ENCODE measurements at regions not wholly inside any gene's neighbourhood (a gene's known extent, or its start where the extent isn't known, plus 50 kb on each side); places are given as distances from the start of the nearest gene placed in this dataset.

GRCh38 chr3:98964784-98965183 is 63.3 kb upstream of the DCBLD2 start:
- no peak for TF ChIP-seq POLR2A (IDR thresholded peaks at IDR 0.05)
- H3K9me3 ChIP-seq = no peaks in the 10 kb centered on the region
- intact Hi-C loops (cut with DNase I; ENCODE audit: low total_unique reads) = no loop called here

GRCh38 chr3:98963546-98963945 is 62.1 kb upstream of the DCBLD2 start:
- intact Hi-C loops (cut with DNase I; ENCODE audit: low total_unique reads) = no loop called here
- Histone ChIP-seq H3K9me3 (no peaks in the 10 kb centered on the region), H3K4me3 (no peak overlapping the region), H3K4me1 (no peaks in the 10 kb centered on the region), H3K27ac (no peak overlapping the region), H3K36me3 (no peaks in the 10 kb centered on the region), H3K27me3 (no peaks in the 10 kb centered on the region)
- TF ChIP-seq POLR2AphosphoS5 (IDR thresholded peaks at IDR 0.05) (no peak), POLR2A (IDR thresholded peaks at IDR 0.05) (no peak), CTCF (IDR thresholded peaks at IDR 0.05) (no peak)
- no peak for DNase-seq (ENCODE audit: low spot score in 2 of 2)

More at GRCh38 chr3:98964784-98965183, 63.3 kb upstream of the DCBLD2 start:
- DNase-seq (ENCODE audit: low spot score in 2 of 2) = no peak
- no peak overlapping the region for H3K27ac ChIP-seq
- no peaks in the 10 kb centered on the region for H3K36me3 ChIP-seq
- no peak overlapping the region for H3K4me3 ChIP-seq
- H3K4me1 ChIP-seq = no peaks in the 10 kb centered on the region
- H3K27me3 ChIP-seq = no peaks in the 10 kb centered on the region

DNA sequence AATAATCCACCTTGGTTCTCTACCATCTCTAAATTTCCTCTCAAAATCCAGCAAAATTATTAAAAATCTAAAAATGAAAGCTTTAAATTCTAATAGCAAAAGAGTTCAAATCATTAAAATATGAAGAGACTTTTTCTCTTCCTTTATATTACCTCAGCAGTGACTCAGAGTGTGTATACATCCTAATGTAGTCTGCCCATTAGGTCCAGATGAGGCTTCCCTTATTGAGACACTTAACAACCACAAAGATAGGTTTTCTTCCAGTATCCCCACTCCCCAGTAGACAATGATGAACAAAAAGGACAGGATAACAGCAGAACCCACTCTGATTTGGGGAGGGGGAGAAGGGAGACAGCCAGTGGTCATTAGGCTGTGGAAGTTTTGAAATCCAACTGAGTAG is 61.5 kb upstream of the DCBLD2 start:
- TF ChIP-seq CTCF (IDR thresholded peaks at IDR 0.05) (no peak), POLR2A (IDR thresholded peaks at IDR 0.05) (no peak), POLR2AphosphoS5 (IDR thresholded peaks at IDR 0.05) (no peak)
- Histone ChIP-seq H3K27me3 (no peaks in the 10 kb centered on the region), H3K4me3 (no peak overlapping the region), H3K27ac (no peak overlapping the region), H3K4me1 (no peaks in the 10 kb centered on the region), H3K9me3 (no peaks in the 10 kb centered on the region), H3K36me3 (no peaks in the 10 kb centered on the region)
- intact Hi-C loops (cut with DNase I; ENCODE audit: low total_unique reads) = no loop called here
- no peak for DNase-seq (ENCODE audit: low spot score in 2 of 2)

GRCh38 chr3:98962189-98962930 is 60.9 kb upstream of the DCBLD2 start:
- H3K9me3 ChIP-seq = no peaks in the 10 kb centered on the region
- no peak for TF ChIP-seq POLR2AphosphoS5 (IDR thresholded peaks at IDR 0.05)
- TF ChIP-seq CTCF (IDR thresholded peaks at IDR 0.05) = no peak
- TF ChIP-seq POLR2A (IDR thresholded peaks at IDR 0.05) = no peak
- no peaks in the 10 kb centered on the region for H3K36me3 ChIP-seq
- no peak overlapping the region for H3K4me3 ChIP-seq
- DNase-seq (ENCODE audit: low spot score in 2 of 2) = no peak
- intact Hi-C loops (cut with DNase I; ENCODE audit: low total_unique reads) = no loop called here
- H3K27me3 ChIP-seq = no peaks in the 10 kb centered on the region
- no peak overlapping the region for H3K27ac ChIP-seq
- H3K4me1 ChIP-seq = no peaks in the 10 kb centered on the region

DNA sequence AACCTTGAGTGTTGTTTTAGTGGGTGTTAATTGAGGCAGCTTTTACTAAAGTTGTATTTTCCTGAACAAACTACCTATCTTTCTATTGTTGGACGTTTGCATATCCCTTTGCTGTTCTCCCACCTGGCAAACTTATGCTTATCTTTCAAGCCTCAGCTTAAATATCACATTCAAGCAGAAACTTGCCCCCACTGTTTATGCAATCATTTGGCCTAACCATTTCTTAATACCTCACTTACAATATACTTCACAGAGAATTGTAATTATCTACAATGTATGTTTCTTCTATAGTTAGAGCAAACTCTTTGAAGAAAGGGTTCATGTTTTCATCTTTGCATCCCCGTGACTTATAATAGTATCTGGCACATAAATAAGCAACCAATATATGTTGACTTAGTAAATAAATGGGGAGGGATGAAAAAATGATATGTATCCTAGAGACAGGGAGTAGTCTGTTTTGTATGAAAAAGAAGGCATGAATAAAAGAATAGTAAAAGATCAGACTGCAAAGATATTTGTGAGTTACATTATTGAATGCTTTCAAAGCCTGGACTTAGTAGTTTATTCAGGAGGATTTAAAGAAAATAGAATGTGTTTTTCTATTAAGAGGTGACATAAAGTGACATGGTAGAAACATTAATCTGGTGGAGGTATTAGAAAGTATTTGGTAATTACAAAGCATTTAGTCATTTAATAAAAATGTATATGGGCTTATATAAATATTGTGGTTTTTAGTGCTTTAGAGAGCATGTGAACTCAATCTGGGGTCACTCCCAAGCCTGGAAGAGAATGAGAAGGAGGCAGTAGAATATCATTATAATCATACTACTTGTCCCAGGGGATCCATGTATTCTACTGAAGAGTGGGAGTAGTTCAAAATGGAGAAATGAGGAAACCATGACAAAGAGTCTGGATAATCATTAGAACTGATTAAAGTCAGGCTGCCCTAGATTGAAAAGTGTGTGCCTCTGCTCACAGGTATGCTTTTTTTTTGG is 60.0 kb upstream of the DCBLD2 start:
- Histone ChIP-seq H3K27ac (no peak overlapping the region), H3K4me1 (no peaks in the 10 kb centered on the region), H3K36me3 (no peaks in the 10 kb centered on the region), H3K9me3 (no peaks in the 10 kb centered on the region), H3K4me3 (no peak overlapping the region), H3K27me3 (no peaks in the 10 kb centered on the region)
- no peak for DNase-seq (ENCODE audit: low spot score in 2 of 2)
- TF ChIP-seq POLR2A (IDR thresholded peaks at IDR 0.05) (no peak), POLR2AphosphoS5 (IDR thresholded peaks at IDR 0.05) (no peak), CTCF (IDR thresholded peaks at IDR 0.05) (no peak)
- intact Hi-C loops (cut with DNase I; ENCODE audit: low total_unique reads) = no loop called here
